Neuronal stem cell (in vitro differentiated cells): ENCODE measurements at regions not wholly inside any gene's neighbourhood (a gene's known extent, or its start where the extent isn't known, plus 50 kb on each side); places are given as distances from the start of the nearest gene placed in this dataset.

ENCODE experiments used
- DNase-seq: peaks from one replicate; pipeline ENCODE4 v3.0.0-alpha.2; 2013; ENCODE audit warnings: low spot score
- H2AFZ ChIP-seq: one replicate; pipeline ENCODE4 v1.6.1; 2013; ENCODE audit warnings: mild to moderate bottlenecking, low read length, inconsistent platforms
- H2AK5ac ChIP-seq: 2 replicates; pipeline ENCODE4 v1.6.1; 2013; ENCODE audit warnings: low read depth, mild to moderate bottlenecking, inconsistent platforms, low read length, moderate library complexity, mixed read lengths
- H2BK120ac ChIP-seq: 2 replicates; pipeline ENCODE4 v1.6.1; 2013; ENCODE audit warnings: low read depth, mild to moderate bottlenecking, inconsistent platforms, low read length, moderate library complexity, mixed read lengths
- H2BK12ac ChIP-seq: one replicate; pipeline ENCODE4 v1.6.1; 2013; ENCODE audit warnings: low read length, inconsistent platforms
- H2BK15ac ChIP-seq: 2 replicates; pipeline ENCODE4 v1.6.1; 2013; ENCODE audit warnings: mild to moderate bottlenecking, low read length, inconsistent platforms, mixed read lengths
- H2BK5ac ChIP-seq: one replicate; pipeline ENCODE4 v1.6.1; 2013; ENCODE audit warnings: inconsistent platforms, mild to moderate bottlenecking, low read length, moderate library complexity
- H3K14ac ChIP-seq: one replicate; pipeline ENCODE4 v1.6.1; 2013; ENCODE audit warnings: low read length, inconsistent platforms
- H3K18ac ChIP-seq: 2 replicates; pipeline ENCODE4 v1.6.1; 2013; ENCODE audit warnings: low read length, inconsistent platforms
- H3K23ac ChIP-seq: 2 replicates; pipeline ENCODE4 v1.6.1; 2013; ENCODE audit warnings: low read depth, mild to moderate bottlenecking, mixed read lengths, low read length, inconsistent platforms; ENCODE audit not compliant: poor library complexity
- H3K27ac ChIP-seq: replicated peaks from 3 replicates; pipeline ENCODE4 v1.5.1; 2013; ENCODE audit warnings: low read length, inconsistent platforms
- H3K27me3 ChIP-seq, 3 experiments: 2 replicates each; pipeline ENCODE4 v1.6.1; 2013; ENCODE audit warnings: low read length in 3 of 3, mild to moderate bottlenecking in 2 of 3, inconsistent platforms in 1 of 3, low read depth in 1 of 3, mixed read lengths in 1 of 3, moderate library complexity in 1 of 3; ENCODE audit not compliant: control insufficient read depth in 3 of 3, insufficient read depth in 3 of 3
- H3K36me3 ChIP-seq, 2 donors: replicated peaks in 1 of 2; 2 replicates each; pipeline ENCODE4 v1.6.1; 2013; ENCODE audit warnings: low read length in 2 of 2; ENCODE audit not compliant: control insufficient read depth in 2 of 2, insufficient read depth in 2 of 2
- H3K4ac ChIP-seq: 2 replicates; pipeline ENCODE4 v1.6.1; 2013; ENCODE audit warnings: inconsistent platforms, mild to moderate bottlenecking, low read length, moderate library complexity
- H3K4me1 ChIP-seq, 2 donors: 1 replicate in 1 of 2; 2 replicates in 1 of 2; pipeline ENCODE4 v1.6.1; 2013; ENCODE audit warnings: low read length in 2 of 2, low read depth in 1 of 2; ENCODE audit not compliant: control insufficient read depth in 2 of 2, insufficient read depth in 1 of 2
- H3K4me2 ChIP-seq: one replicate; pipeline ENCODE4 v1.6.1; 2013; ENCODE audit warnings: mild to moderate bottlenecking, low read length, inconsistent platforms; ENCODE audit not compliant: insufficient read depth, poor library complexity, severe bottlenecking
- H3K4me3 ChIP-seq, 2 donors: 2 replicates each; pipeline ENCODE4 v1.5.1; 2013; ENCODE audit warnings: low read length in 2 of 2, mild to moderate bottlenecking in 2 of 2, inconsistent platforms in 1 of 2, moderate library complexity in 1 of 2
- H3K79me1 ChIP-seq: one replicate; pipeline ENCODE4 v1.6.1; 2013; ENCODE audit warnings: low read depth, mild to moderate bottlenecking, inconsistent platforms, low read length, moderate library complexity
- H3K9ac ChIP-seq: one replicate; pipeline ENCODE4 v1.6.1; 2013; ENCODE audit warnings: mild to moderate bottlenecking, low read depth, low read length, inconsistent platforms; ENCODE audit not compliant: poor library complexity
- H3K9me3 ChIP-seq, 2 donors: replicated peaks in 1 of 2; 2 replicates each; pipeline versions ENCODE3 to v1.6.1; 2013; ENCODE audit warnings: low read length in 2 of 2, mild to moderate bottlenecking in 2 of 2, inconsistent platforms in 1 of 2, low read depth in 1 of 2, mixed read lengths in 1 of 2, moderate library complexity in 1 of 2; ENCODE audit not compliant: control insufficient read depth in 2 of 2, insufficient read depth in 1 of 2
- H4K8ac ChIP-seq: one replicate; pipeline ENCODE4 v1.6.1; 2013; ENCODE audit warnings: low read depth, mild to moderate bottlenecking, inconsistent platforms, low read length, moderate library complexity
- H4K91ac ChIP-seq: one replicate; pipeline ENCODE4 v1.6.1; 2013; ENCODE audit warnings: low read length, low read depth, mild to moderate bottlenecking, inconsistent platforms; ENCODE audit not compliant: poor library complexity
- WGBS, 2 donors: extraction: QIAGEN DNeasy Blood & Tissue Kit; methylation state at CpG; one replicate each; pipeline ENCODE4 v1.1.7; 2013; ENCODE audit warnings: missing lambda C conversion rate in 2 of 2, mixed read lengths in 1 of 2; ENCODE audit not compliant: insufficient read length in 2 of 2, insufficient replicate concordance in 1 of 2; ENCODE audit errors: extremely low coverage in 2 of 2; 5-methylcytosine and 5-hydroxymethylcytosine counted together

- Histone ChIP-seq H3K36me3 (no peaks in the 10 kb centered on the region), H2BK12ac (no peak overlapping the region), H3K27ac (no peak overlapping the region), H4K8ac (no peak overlapping the region), H3K27me3 (no peaks in the 10 kb centered on the region), H4K91ac (no peak overlapping the region), H3K4me2 (no peak overlapping the region), H3K9ac (no peak overlapping the region), H3K4ac (no peak overlapping the region), H3K9me3 (no peaks in the 10 kb centered on the region), H2AK5ac (no peak overlapping the region), H3K14ac (no peak overlapping the region), H3K23ac (no peak overlapping the region), H3K18ac (no peak overlapping the region), H3K79me1 (no peaks in the 10 kb centered on the region), H2BK15ac (no peak overlapping the region), H2BK120ac (no peak overlapping the region), H3K4me3 (no peak overlapping the region), H3K4me1 (no peaks in the 10 kb centered on the region), H2AFZ (no peak overlapping the region), H2BK5ac (no peak overlapping the region)
- WGBS, 2 donors, result no CpG with 5 or more reads among the region's 9 CpGs
- DNase-seq, result no peak
These were observed 131.6 kb upstream of the NUDT7 start for GRCh38 chr16:77590707-77591106.

- no peak overlapping the region for H3K4me2 ChIP-seq
- no peaks in the 10 kb centered on the region for H3K79me1 ChIP-seq
- no peak for DNase-seq
- no peak overlapping the region for H3K4me3 ChIP-seq
- no peak overlapping the region for H3K14ac ChIP-seq
- no peak overlapping the region for H3K9ac ChIP-seq
- no peak overlapping the region for H2BK15ac ChIP-seq
- no peak overlapping the region for H2AFZ ChIP-seq
- no CpG with 5 or more reads among the region's 6 CpGs for WGBS, 2 donors
- no peak overlapping the region for H2BK12ac ChIP-seq
- no peak overlapping the region for H3K23ac ChIP-seq
- H3K9me3 ChIP-seq, result no peaks in the 10 kb centered on the region
- no peak overlapping the region for H3K4ac ChIP-seq
- H4K91ac ChIP-seq, result no peak overlapping the region
- no peaks in the 10 kb centered on the region for H3K27me3 ChIP-seq
- no peak overlapping the region for H2AK5ac ChIP-seq
- no peak overlapping the region for H2BK120ac ChIP-seq
- H3K4me1 ChIP-seq, result no peaks in the 10 kb centered on the region
- H3K27ac ChIP-seq, result no peak overlapping the region
- H4K8ac ChIP-seq, result no peak overlapping the region
- H3K18ac ChIP-seq, result no peak overlapping the region
- no peak overlapping the region for H2BK5ac ChIP-seq
- no peaks in the 10 kb centered on the region for H3K36me3 ChIP-seq
These were observed 131.0 kb upstream of the NUDT7 start for GRCh38 chr16:77591347-77591746.

GRCh38 chr16:77592021-77592420 lies 130.3 kb upstream of the NUDT7 start:
- Histone ChIP-seq H2BK15ac (no peak overlapping the region), H2BK12ac (no peak overlapping the region), H3K4me1 (no peaks in the 10 kb centered on the region), H3K4ac (no peak overlapping the region), H3K27me3 (no peaks in the 10 kb centered on the region), H4K8ac (no peak overlapping the region), H2BK120ac (no peak overlapping the region), H3K14ac (no peak overlapping the region), H3K4me2 (no peak overlapping the region), H3K23ac (no peak overlapping the region), H3K27ac (no peak overlapping the region), H3K36me3 (no peaks in the 10 kb centered on the region), H2AFZ (no peak overlapping the region), H2BK5ac (no peak overlapping the region), H2AK5ac (no peak overlapping the region), H3K18ac (no peak overlapping the region), H3K4me3 (no peak overlapping the region), H3K9me3 (no peaks in the 10 kb centered on the region), H3K79me1 (no peaks in the 10 kb centered on the region), H3K9ac (no peak overlapping the region), H4K91ac (no peak overlapping the region)
- WGBS, 2 donors, result no CpG with 5 or more reads among the region's 2 CpGs
- no peak for DNase-seq

GRCh38 chr16:77594057-77594456 lies 128.3 kb upstream of the NUDT7 start:
- Histone ChIP-seq H3K14ac (no peak overlapping the region), H3K9me3 (no peaks in the 10 kb centered on the region), H3K23ac (no peak overlapping the region), H3K4me3 (no peak overlapping the region), H4K91ac (no peak overlapping the region), H3K4me1 (no peaks in the 10 kb centered on the region), H3K27ac (no peak overlapping the region), H2BK12ac (no peak overlapping the region), H2AFZ (no peak overlapping the region), H2BK5ac (no peak overlapping the region), H3K4ac (no peak overlapping the region), H3K4me2 (no peak overlapping the region), H2BK15ac (no peak overlapping the region), H3K79me1 (no peaks in the 10 kb centered on the region), H3K9ac (no peak overlapping the region), H2AK5ac (no peak overlapping the region), H2BK120ac (no peak overlapping the region), H4K8ac (no peak overlapping the region), H3K18ac (no peak overlapping the region), H3K36me3 (no peaks in the 10 kb centered on the region), H3K27me3 (no peaks in the 10 kb centered on the region)
- no CpG with 5 or more reads among the region's 5 CpGs for WGBS, 2 donors
- DNase-seq, result no peak
